NCI-H526 treated with DMSO at 0.1 percent for 48 hours (cell line): ENCODE measurements at regions not wholly inside any gene's neighbourhood (a gene's known extent, or its start where the extent isn't known, plus 50 kb on each side); places are given as distances from the start of the nearest gene placed in this dataset.
A peak's percentile ranks its signal among the peaks of the same experiment; 100 is the strongest.
"Not testable (repeated sequence)": the region's sequence is repeated elsewhere in the genome, so short reads cannot be mapped to it uniquely, and the experiment has no call there.

Source experiments
- DNase-seq: peaks from one replicate; lab custom pipeline; 2025; lab: John Stamatoyannopoulos, UW

GRCh38 chrX:15116900-15117299 lies 153.0 kb downstream of the ASB9 start:
- no peak for DNase-seq

DNA sequence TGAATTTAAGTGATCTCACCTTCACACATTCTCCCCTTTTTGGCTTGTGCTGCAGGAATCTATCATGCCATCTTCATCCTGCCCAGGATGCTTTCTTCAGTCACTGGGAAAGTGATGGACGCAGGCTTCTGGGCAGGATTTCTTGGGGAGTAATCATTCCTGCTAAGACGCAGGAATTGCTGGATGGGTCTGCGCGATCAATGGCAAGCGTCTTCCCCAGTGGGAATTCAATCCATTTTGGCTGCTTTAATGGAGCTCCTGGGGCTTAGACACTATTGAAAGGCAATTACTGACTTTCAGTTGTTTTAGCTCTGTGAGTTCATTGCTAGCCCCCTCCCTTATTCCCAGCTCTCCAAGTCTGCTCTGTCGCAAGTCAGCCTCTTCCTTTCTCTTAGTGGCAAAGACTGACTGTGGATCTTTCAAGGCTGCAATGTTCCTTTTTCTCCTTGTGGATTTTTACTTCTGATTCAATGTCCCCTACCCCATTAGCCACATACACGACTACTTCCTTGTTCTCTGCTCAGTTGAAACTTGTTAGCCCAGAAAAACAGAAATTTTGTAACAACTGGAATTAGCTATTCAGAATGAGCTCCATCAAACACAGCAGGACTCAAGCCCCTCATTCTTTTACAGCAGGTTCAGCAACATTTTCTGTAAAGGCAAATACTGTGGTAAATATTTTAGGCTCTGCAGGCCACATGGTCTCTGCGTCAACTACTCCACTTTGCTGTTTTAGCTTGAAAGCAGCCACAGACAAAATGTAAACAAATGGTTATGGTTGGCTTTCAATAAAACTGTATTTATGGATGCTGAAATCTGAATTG lies 154.9 kb downstream of the ASB9 start:
- no peak for DNase-seq

DNA sequence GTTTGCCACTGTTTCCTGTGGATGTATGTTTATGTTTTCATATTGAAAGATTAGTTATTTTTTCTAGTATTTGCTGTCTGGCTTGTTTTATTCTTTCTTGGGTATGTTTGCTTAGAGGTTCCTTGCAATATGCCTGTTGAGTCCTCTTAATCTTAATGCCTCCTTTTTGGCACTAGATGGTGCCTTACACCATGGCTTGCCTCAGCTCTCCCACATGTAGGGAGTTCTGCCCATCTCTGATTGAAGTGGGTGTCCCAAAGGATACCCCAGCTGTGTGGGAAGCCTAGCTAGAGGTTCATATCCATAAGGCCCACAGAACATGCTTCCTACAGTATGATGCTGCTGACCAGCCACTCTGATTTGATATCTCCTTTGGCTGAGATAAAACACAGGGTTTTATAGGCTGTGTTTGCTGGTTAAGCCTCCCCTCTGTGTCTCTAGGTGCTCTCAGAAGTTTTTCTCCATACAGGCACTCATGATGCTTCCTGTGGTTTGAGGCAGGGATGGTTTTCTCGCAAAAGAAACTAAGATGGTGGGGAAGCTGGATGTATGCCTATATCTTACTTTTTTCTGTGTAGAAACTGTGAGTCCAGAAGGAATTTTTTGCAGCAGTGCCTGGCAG lies 162.4 kb downstream of the ASB9 start:
- no peak for DNase-seq

DNA sequence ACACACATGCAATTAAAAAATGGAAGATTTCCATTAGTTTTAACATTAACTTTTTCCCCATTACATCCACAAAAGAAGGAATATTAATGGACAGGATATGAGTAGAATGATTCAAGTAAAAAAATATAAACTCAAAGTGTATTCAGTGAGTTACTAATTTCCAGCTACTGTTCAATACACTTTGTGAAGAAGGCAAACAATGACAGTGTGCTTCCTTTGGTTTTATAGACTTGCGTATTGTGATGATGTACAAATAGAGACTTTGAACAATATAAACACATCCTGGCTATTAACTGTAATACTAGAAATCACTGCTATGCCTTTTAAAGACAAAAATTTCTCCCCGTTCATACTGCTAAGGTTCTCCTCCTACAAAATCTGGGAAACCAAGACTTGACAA lies 171.4 kb downstream of the ASB9 start:
- no peak for DNase-seq

DNA sequence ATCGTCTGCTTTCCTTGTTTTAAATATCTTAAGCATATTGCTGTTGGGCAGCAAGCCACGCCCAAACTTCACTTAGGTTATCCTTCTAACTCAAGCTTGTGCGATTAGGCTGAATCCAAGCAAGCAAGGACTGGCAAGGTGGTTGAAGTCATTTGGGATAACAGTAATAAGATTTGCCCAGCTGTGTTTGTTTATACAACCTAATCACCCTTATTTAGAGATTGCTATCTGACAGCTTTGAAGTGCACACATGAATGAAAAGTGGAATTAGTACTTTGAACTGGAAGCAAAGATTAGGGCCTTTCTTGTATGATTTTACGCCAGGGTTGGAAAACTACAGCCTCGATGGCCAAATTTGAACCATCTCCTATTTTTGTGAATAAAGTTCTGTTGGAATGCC lies 182.1 kb downstream of the ASB9 start:
- DNase-seq = no peak

DNA sequence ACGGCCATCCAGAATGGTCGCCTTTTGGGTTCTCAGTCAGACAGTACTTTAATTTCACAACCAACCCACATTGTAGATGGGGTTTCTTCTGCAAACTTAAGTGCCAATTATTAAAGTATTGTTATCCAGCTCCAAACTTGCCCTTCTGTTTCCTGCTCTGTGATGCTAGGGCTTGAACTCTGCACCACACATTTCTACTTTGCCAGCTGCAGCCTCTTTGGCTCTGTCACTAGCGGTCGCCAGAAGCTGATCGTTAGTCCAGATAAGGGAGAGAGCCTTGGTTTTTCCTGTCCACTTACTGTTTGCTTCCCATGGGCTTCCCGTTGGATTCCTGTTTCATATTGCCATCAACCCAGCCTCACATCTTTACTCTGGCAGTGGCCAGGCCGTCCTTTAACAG lies 196.6 kb downstream of the ASB9 start:
- no peak for DNase-seq

DNA sequence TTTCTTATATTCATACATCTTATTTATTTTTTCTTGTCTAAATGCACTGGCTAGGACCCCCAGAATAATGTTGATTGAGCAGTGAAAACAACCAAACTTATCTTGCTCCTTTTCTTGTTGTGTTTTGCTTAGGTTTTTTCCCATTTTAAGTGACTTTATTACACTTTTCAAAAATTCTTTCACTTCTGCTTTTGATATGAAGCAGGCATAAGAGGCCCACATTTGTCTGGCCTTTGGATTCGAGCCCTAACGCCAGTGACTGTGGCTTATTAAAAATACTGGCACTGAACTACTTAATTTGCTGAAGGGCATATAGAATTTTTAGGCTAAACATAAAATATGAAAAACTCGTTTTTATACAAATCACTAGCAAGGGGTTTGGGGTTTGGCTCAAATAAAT lies 197.0 kb downstream of the ASB9 start:
- no peak for DNase-seq

DNA sequence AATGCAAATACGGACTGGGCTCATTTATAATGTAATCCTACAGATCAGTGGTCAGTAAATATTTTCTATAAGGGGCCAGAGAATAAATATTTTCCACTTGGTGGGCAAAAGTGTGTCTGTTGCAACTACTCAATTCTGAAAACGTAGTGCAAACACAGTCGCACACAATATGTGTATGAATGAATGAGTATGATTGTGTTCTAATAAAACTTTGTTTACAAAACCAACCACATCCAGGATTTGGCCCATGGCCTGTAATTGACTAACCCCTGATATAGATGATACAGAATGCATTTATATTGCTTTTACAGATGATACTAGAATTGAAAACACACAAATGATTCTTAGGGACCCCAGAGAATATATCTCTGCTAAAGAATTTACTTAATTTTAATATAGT lies 197.6 kb downstream of the ASB9 start:
- DNase-seq = no peak

DNA sequence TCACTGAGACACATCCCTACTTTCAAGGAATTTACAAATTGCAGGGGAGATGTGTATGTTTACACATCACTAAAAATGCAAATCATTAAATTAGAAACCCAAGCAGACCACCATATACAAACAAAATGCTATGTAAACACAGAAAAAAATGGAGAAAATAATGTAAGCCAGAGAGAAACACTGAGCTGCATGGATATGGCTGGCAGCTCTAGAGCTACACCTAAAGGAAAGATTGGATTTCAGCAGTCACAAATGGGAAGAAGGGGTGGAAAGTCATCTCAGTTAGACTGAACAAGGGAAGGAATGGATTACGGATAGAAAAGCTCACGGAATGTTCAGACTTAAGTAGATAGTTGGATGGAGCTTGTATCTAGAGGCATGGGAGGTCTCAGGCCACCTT lies 186.3 kb downstream of the MOSPD2 start:
- peak; percentile 84 for DNase-seq

DNA sequence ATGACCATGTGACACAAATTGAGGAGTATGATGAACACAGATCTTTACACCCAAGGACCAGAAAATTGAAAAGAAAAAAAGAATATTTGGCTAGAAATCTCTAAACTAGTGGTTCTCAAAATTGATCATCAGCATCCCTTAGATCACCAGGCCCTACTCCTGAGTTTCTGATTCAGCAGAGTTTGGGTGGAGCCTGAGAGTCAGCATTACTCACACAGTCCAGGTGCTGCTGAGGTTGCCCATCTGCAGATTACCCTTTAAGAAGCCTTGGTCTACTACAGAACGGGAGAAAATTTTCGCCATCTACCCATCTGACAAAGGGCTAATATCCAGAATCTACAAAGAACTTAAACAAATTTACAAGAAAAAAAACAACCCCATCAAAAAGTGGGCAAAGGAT lies 182.8 kb downstream of the MOSPD2 start:
- no peak for DNase-seq

- no peak for DNase-seq
These were observed 182.1 kb downstream of the MOSPD2 start for GRCh38 chrX:15055146-15055930.

DNA sequence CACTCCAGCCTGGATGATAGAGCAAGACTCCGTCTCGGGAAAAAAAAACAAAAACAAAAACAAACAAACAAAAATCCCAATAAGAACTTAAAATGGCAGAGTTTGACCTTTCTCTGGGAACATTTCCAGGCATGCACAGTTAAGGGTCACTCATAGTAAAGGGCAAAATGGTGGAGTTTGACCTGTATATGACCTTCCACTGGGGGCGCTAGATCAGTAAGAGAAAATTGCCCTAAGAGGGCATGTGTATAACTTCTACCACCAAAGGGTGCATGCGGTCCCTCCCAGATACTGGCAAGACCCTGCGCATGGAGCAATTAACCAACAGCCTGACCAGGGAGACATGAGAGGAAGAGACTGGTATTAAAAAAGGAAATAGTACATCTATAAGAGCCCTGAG lies 177.2 kb downstream of the MOSPD2 start:
- DNase-seq = no peak

GRCh38 chrX:15043538-15043937 lies 170.3 kb downstream of the MOSPD2 start:
- no peak for DNase-seq

GRCh38 chrX:15033917-15034316 lies 160.7 kb downstream of the MOSPD2 start:
- DNase-seq = no peak

- no peak for DNase-seq
These were observed 144.3 kb downstream of the MOSPD2 start for GRCh38 chrX:15017491-15017890.

GRCh38 chrX:15016051-15016450 lies 142.8 kb downstream of the MOSPD2 start:
- DNase-seq = no peak

- DNase-seq = no peak
These were observed 141.1 kb downstream of the MOSPD2 start for GRCh38 chrX:15014281-15014680.

GRCh38 chrX:15013461-15013860 lies 140.2 kb downstream of the MOSPD2 start:
- no peak for DNase-seq

- DNase-seq = no peak
These were observed 124.0 kb downstream of the MOSPD2 start for GRCh38 chrX:14997271-14997670.

GRCh38 chrX:14984425-14984824 lies 111.2 kb downstream of the MOSPD2 start:
- not testable (repeated sequence) for DNase-seq
